Calu3 (cell line): ENCODE measurements at regions not wholly inside any gene's neighbourhood (a gene's known extent, or its start where the extent isn't known, plus 50 kb on each side); places are given as distances from the start of the nearest gene placed in this dataset.
"Not testable (repeated sequence)": the region's sequence is repeated elsewhere in the genome, so short reads cannot be mapped to it uniquely, and the experiment has no call there.

Experiments
- BruUV-seq: library from RNA; stranded (reverse); fragments of 400-500 nt; replicated peaks from 2 replicates; lab custom pipeline; 2021; lab: Mats Ljungman, UMichigan
- CTCF ChIA-PET: fragments of 300-600 bp; sonication (Branson Sonifier 250); formaldehyde crosslinking; loops from one replicate; lab custom pipeline; 2022; ENCODE audit warnings: antibody characterized with exemption; lab: Charles Lee
- DNase-seq: peaks from one replicate; pipeline ENCODE4 v3.0.0; 2022
- H3K27ac Mint-ChIP-seq: one replicate; pipeline ENCODE4 v1.8.0; 2022; ENCODE audit warnings: mixed read lengths; ENCODE audit not compliant: unreplicated experiment
- H3K27me3 Mint-ChIP-seq: one replicate; pipeline ENCODE4 v1.8.0; 2022; ENCODE audit warnings: mixed read lengths; ENCODE audit not compliant: unreplicated experiment
- H3K36me3 Mint-ChIP-seq: one replicate; pipeline ENCODE4 v1.8.0; 2022; ENCODE audit warnings: mild to moderate bottlenecking, moderate library complexity, mixed read lengths; ENCODE audit not compliant: insufficient read depth, unreplicated experiment
- H3K4me1 Mint-ChIP-seq: one replicate; pipeline ENCODE4 v1.8.0; 2022; ENCODE audit warnings: mild to moderate bottlenecking, low read depth, mixed read lengths; ENCODE audit not compliant: unreplicated experiment
- H3K4me3 Mint-ChIP-seq: one replicate; pipeline ENCODE4 v1.8.0; 2022; ENCODE audit warnings: mild to moderate bottlenecking, low read depth, moderate library complexity, mixed read lengths; ENCODE audit not compliant: unreplicated experiment
- H3K9me3 Mint-ChIP-seq: one replicate; pipeline ENCODE4 v1.8.0; 2022; ENCODE audit warnings: low read depth, mixed read lengths; ENCODE audit not compliant: unreplicated experiment
- CTCF ChIP-seq: fragments of 200-600 bp; IDR thresholded peaks from one replicate; pipeline ENCODE4 v1.8.0; 2022; ENCODE audit warnings: antibody characterized with exemption; ENCODE audit not compliant: unreplicated experiment
- intact Hi-C: fragments of 100-400 bp; cut with micrococcal nuclease; formaldehyde crosslinking; loops from one replicate; pipeline ENCODE4 v1.10.0; 2022; ENCODE audit not compliant: unreplicated experiment

GRCh38 chr3:132980102-132980501 is 58.1 kb upstream of the TMEM108 start:
- no peak overlapping the region for H3K27ac Mint-ChIP-seq
- peaks cover 22% of the 10 kb centered on the region for H3K27me3 Mint-ChIP-seq
- CTCF ChIA-PET: no interaction called here
- H3K9me3 Mint-ChIP-seq: peaks cover 6% of the 10 kb centered on the region
- H3K36me3 Mint-ChIP-seq: no peaks in the 10 kb centered on the region
- no peaks in the 10 kb centered on the region for H3K4me1 Mint-ChIP-seq
- no peak for DNase-seq
- intact Hi-C loops: no loop called here
- no TSS peak for BruUV-seq
- no peak for TF ChIP-seq CTCF
- H3K4me3 Mint-ChIP-seq: no peak overlapping the region

- Mint-ChIP-seq H3K9me3 (peaks cover 6% of the 10 kb centered on the region), H3K36me3 (no peaks in the 10 kb centered on the region), H3K27ac (no peak overlapping the region), H3K4me1 (no peaks in the 10 kb centered on the region), H3K4me3 (no peak overlapping the region), H3K27me3 (peaks cover 22% of the 10 kb centered on the region)
- TF ChIP-seq CTCF: no peak
- BruUV-seq: no TSS peak
- intact Hi-C loops: no loop called here
- CTCF ChIA-PET: no interaction called here
- no peak for DNase-seq
Measured at GRCh38 chr3:132979606-132980005, 58.6 kb upstream of the TMEM108 start.

GRCh38 chr3:132978946-132979345 is 59.2 kb upstream of the TMEM108 start:
- H3K27me3 Mint-ChIP-seq: peaks cover 22% of the 10 kb centered on the region
- H3K9me3 Mint-ChIP-seq, intact Hi-C loops, DNase-seq, H3K4me3 Mint-ChIP-seq, H3K36me3 Mint-ChIP-seq, H3K27ac Mint-ChIP-seq, CTCF ChIA-PET, H3K4me1 Mint-ChIP-seq, BruUV-seq: not testable (repeated sequence)

GRCh38 chr3:132978464-132978863 is 59.7 kb upstream of the TMEM108 start:
- no peak overlapping the region for H3K4me3 Mint-ChIP-seq
- no peaks in the 10 kb centered on the region for H3K36me3 Mint-ChIP-seq
- CTCF ChIA-PET: no interaction called here
- peaks cover 22% of the 10 kb centered on the region for H3K27me3 Mint-ChIP-seq
- no peaks in the 10 kb centered on the region for H3K4me1 Mint-ChIP-seq
- intact Hi-C loops: no loop called here
- peaks cover 6% of the 10 kb centered on the region for H3K9me3 Mint-ChIP-seq
- H3K27ac Mint-ChIP-seq: no peak overlapping the region
- TF ChIP-seq CTCF: no peak
- no peak for DNase-seq
- BruUV-seq: no TSS peak

GRCh38 chr3:132974097-132974496 is 64.1 kb upstream of the TMEM108 start:
- H3K36me3 Mint-ChIP-seq: no peaks in the 10 kb centered on the region
- CTCF ChIA-PET: no interaction called here
- H3K27ac Mint-ChIP-seq: no peak overlapping the region
- no peaks in the 10 kb centered on the region for H3K4me1 Mint-ChIP-seq
- H3K27me3 Mint-ChIP-seq: peaks cover 22% of the 10 kb centered on the region
- no peak for DNase-seq
- no peak overlapping the region for H3K4me3 Mint-ChIP-seq
- no TSS peak for BruUV-seq
- peaks cover 3% of the 10 kb centered on the region for H3K9me3 Mint-ChIP-seq
- TF ChIP-seq CTCF: no peak
- intact Hi-C loops: no loop called here
